Psoas muscle (tissue), 7 donors: ENCODE measurements at regions not wholly inside any gene's neighbourhood (a gene's known extent, or its start where the extent isn't known, plus 50 kb on each side); places are given as distances from the start of the nearest gene placed in this dataset.

Experiments
- ATAC-seq, 4 donors: fragments of 200-7000 bp; cut with Tn5 transposase; one replicate each; pipeline ENCODE4 v1.9.1; 2020; ENCODE audit warnings: moderate library complexity in 3 of 4, mild to moderate bottlenecking in 2 of 4
- DNase-seq, 2 donors: peaks; one replicate each; pipeline ENCODE4 v3.0.0-alpha.2; 2020
- H3K27ac ChIP-seq: fragments of 200-600 bp; one replicate; pipeline ENCODE4 v1.8.0; 2022
- H3K27me3 ChIP-seq, 3 donors: fragments of 200-600 bp in 1 of 3; one replicate each; pipeline versions ENCODE4 v1.6.1 to v1.8.0; 2013 to 2022; ENCODE audit warnings: low read length in 2 of 3, mild to moderate bottlenecking in 2 of 3, moderate library complexity in 1 of 3; ENCODE audit not compliant: insufficient read depth in 3 of 3
- H3K36me3 ChIP-seq, 2 donors: fragments of 200-600 bp in 1 of 2; one replicate each; pipeline versions ENCODE4 v1.6.1 to v1.8.0; 2013 to 2022; ENCODE audit warnings: low read depth in 1 of 2, mild to moderate bottlenecking in 1 of 2, moderate library complexity in 1 of 2; ENCODE audit not compliant: insufficient read depth in 1 of 2
- H3K4me1 ChIP-seq: fragments of 200-600 bp; one replicate; pipeline ENCODE4 v1.8.0; 2022
- H3K4me3 ChIP-seq: fragments of 200-600 bp; one replicate; pipeline ENCODE4 v1.8.0; 2022; ENCODE audit warnings: mild to moderate bottlenecking
- H3K9me3 ChIP-seq: fragments of 200-600 bp; one replicate; pipeline ENCODE4 v1.8.0; 2022
- CTCF ChIP-seq: fragments of 200-600 bp; IDR thresholded peaks from one replicate; pipeline ENCODE4 v1.8.0; 2022; ENCODE audit warnings: antibody characterized with exemption
- WGBS, 3 donors: extraction: QIAGEN DNeasy Blood & Tissue Kit; methylation state at CpG; one replicate each; pipeline versions ENCODE4 v1.1.6 to v1.1.7; 2013; 5-methylcytosine and 5-hydroxymethylcytosine counted together
- intact Hi-C, 2 donors: fragments of 100-400 bp; cut with DNase I; formaldehyde crosslinking; loops; one replicate each; pipeline versions ENCODE4 v1.11.0 to v1.14.2; 2022
- donor health status: healthy with polysubstance abuse.
- donor health status: DM: no; HTN: no; CAD: no; lungs with moderate emphysema.
- donor health status: Bipolar disorder and iron deficiency.
- donor health status: healthy.
- donor health status: DM: yes; HTN: yes; CAD: no.
- donor health status: DM: no; HTN: no; CAD: no.
- donor health status: DM: yes; HTN: yes; CAD: no.

GRCh38 chr10:71053169-71053895 lies 159.0 kb upstream of the UNC5B start:
- intact Hi-C loops: no loop called here
- 77 to 85% (median 82%) methylated on average over 10 of the region's 10 CpGs for whole genome bisulfite sequencing, 3 donors
- Histone ChIP-seq H3K27me3 (no peaks in the 10 kb centered on the region), H3K4me1 (no peaks in the 10 kb centered on the region), H3K27ac (no peak overlapping the region), H3K36me3 (no peaks in the 10 kb centered on the region), H3K9me3 (no peaks in the 10 kb centered on the region), H3K4me3 (no peak overlapping the region)
- ATAC-seq: no peak
- no peak for TF ChIP-seq CTCF
- DNase-seq: no peak

- TF ChIP-seq CTCF: no peak
- Histone ChIP-seq H3K27me3 (no peaks in the 10 kb centered on the region), H3K4me3 (no peak overlapping the region), H3K36me3 (no peaks in the 10 kb centered on the region), H3K27ac (no peak overlapping the region), H3K9me3 (no peaks in the 10 kb centered on the region), H3K4me1 (peaks cover 6% of the 10 kb centered on the region)
- DNase-seq (no peak), ATAC-seq (no peak)
- intact Hi-C loops: no loop called here
- WGBS, 3 donors: 36 to 63% (median 43%) methylated on average over 4 of the region's 4 CpGs
Observed at GRCh38 chr10:71058308-71058707, 154.1 kb upstream of the UNC5B start.

- DNase-seq: peak; percentile 32 to 66
- H3K4me3 ChIP-seq: no peak overlapping the region
- no peaks in the 10 kb centered on the region for H3K36me3 ChIP-seq
- no peaks in the 10 kb centered on the region for H3K9me3 ChIP-seq
- intact Hi-C loops: no loop called here
- 27 to 38% (median 28%) methylated on average over 12 of the region's 12 CpGs for WGBS, 3 donors
- no peak for TF ChIP-seq CTCF
- peaks cover 7% of the 10 kb centered on the region for H3K4me1 ChIP-seq
- ATAC-seq: peak; percentile 70 to 93 (median 84)
- H3K27ac ChIP-seq: no peak overlapping the region
- no peaks in the 10 kb centered on the region for H3K27me3 ChIP-seq
Observed at GRCh38 chr10:71059054-71059818, 153.1 kb upstream of the UNC5B start.

GRCh38 chr10:71059943-71060342 lies 152.4 kb upstream of the UNC5B start:
- Histone ChIP-seq H3K36me3 (no peaks in the 10 kb centered on the region), H3K4me3 (no peak overlapping the region), H3K9me3 (no peaks in the 10 kb centered on the region), H3K27me3 (no peaks in the 10 kb centered on the region), H3K4me1 (peaks cover 14% of the 10 kb centered on the region), H3K27ac (no peak overlapping the region)
- ATAC-seq: no peak
- TF ChIP-seq CTCF: no peak
- intact Hi-C loops: no loop called here
- DNase-seq: no peak
- WGBS, 3 donors: 77 to 86% (median 78%) methylated on average over 16 of the region's 16 CpGs
